Calu3 (cell line): ENCODE measurements at regions not wholly inside any gene's neighbourhood (a gene's known extent, or its start where the extent isn't known, plus 50 kb on each side); places are given as distances from the start of the nearest gene placed in this dataset.

Experiments used
- BruUV-seq: library from RNA; stranded (reverse); fragments of 400-500 nt; replicated peaks from 2 replicates; lab custom pipeline; 2021; lab: Mats Ljungman, UMichigan
- CTCF ChIA-PET: fragments of 300-600 bp; sonication (Branson Sonifier 250); formaldehyde crosslinking; loops from one replicate; lab custom pipeline; 2022; ENCODE audit warnings: antibody characterized with exemption; lab: Charles Lee
- DNase-seq: peaks from one replicate; pipeline ENCODE4 v3.0.0; 2022
- H3K27ac Mint-ChIP-seq: one replicate; pipeline ENCODE4 v1.8.0; 2022; ENCODE audit warnings: mixed read lengths; ENCODE audit not compliant: unreplicated experiment
- H3K27me3 Mint-ChIP-seq: one replicate; pipeline ENCODE4 v1.8.0; 2022; ENCODE audit warnings: mixed read lengths; ENCODE audit not compliant: unreplicated experiment
- H3K36me3 Mint-ChIP-seq: one replicate; pipeline ENCODE4 v1.8.0; 2022; ENCODE audit warnings: mild to moderate bottlenecking, moderate library complexity, mixed read lengths; ENCODE audit not compliant: insufficient read depth, unreplicated experiment
- H3K4me1 Mint-ChIP-seq: one replicate; pipeline ENCODE4 v1.8.0; 2022; ENCODE audit warnings: mild to moderate bottlenecking, low read depth, mixed read lengths; ENCODE audit not compliant: unreplicated experiment
- H3K4me3 Mint-ChIP-seq: one replicate; pipeline ENCODE4 v1.8.0; 2022; ENCODE audit warnings: mild to moderate bottlenecking, low read depth, moderate library complexity, mixed read lengths; ENCODE audit not compliant: unreplicated experiment
- H3K9me3 Mint-ChIP-seq: one replicate; pipeline ENCODE4 v1.8.0; 2022; ENCODE audit warnings: low read depth, mixed read lengths; ENCODE audit not compliant: unreplicated experiment
- CTCF ChIP-seq: fragments of 200-600 bp; IDR thresholded peaks from one replicate; pipeline ENCODE4 v1.8.0; 2022; ENCODE audit warnings: antibody characterized with exemption; ENCODE audit not compliant: unreplicated experiment
- intact Hi-C: fragments of 100-400 bp; cut with micrococcal nuclease; formaldehyde crosslinking; loops from one replicate; pipeline ENCODE4 v1.10.0; 2022; ENCODE audit not compliant: unreplicated experiment

DNA sequence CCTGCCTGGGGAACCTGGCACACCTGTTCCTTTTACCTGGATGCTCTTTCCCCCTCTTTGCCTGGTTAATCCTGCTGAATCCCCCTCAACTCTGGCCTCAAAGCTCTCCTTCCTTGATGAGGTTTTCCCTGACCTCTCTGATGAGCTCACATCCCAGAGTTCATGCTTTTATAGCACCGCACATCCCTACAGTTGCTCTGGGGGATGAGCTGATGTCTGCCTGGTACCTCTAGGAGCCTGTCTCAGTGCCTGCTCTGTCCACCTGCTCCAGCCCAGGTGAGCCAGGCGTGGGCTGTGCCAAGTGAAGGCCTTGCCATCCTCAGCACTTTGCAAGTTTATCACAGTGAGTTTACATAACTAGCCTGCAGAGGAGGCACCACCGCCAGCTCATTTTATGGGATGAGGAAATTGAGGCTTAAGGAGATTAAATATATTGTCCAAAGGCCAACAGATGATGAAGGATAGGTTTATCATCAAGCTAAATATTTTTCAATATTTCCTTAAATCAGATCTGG is 58.6 kb upstream of the TMPRSS2 start:
- BruUV-seq = no TSS peak
- Mint-ChIP-seq H3K4me1 (peaks cover 29% of the 10 kb centered on the region), H3K27me3 (peaks cover 15% of the 10 kb centered on the region), H3K36me3 (peaks cover 9% of the 10 kb centered on the region), H3K27ac (no peak overlapping the region), H3K4me3 (no peak overlapping the region), H3K9me3 (peaks cover 3% of the 10 kb centered on the region)
- DNase-seq = no peak
- TF ChIP-seq CTCF = no peak
- intact Hi-C loops = loop anchor here (10.0 kb wide), 1 partner anchor 62 kb away; the partner anchor contains the start of gene TMPRSS2
- CTCF ChIA-PET = interaction anchor here (1.3 kb wide), 1 partner anchor 14 kb away, joined by 4 read pairs; no protein-coding TSS in a partner anchor

DNA sequence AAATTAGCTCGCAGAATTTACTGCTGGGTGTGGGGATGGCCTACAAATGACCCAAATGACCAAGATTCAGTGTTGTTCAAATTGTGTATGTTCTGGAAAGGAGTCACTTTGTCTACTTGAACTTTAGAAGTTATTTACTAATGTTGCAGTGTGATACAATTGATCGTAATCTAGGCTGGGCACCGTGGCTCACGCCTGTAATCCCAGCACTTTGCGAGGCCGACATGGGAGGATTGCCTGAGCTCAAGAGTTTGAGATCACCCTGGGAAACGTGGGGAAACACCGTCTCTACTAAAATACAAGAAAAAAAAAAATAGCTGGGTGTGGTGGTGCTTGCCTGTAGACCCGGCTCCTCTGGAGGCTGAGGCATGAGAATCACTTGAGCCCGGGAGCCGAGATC is 57.6 kb upstream of the TMPRSS2 start:
- H3K27ac Mint-ChIP-seq = peak overlapping the region; percentile 75

GRCh38 chr21:41564871-41565274 is 56.9 kb upstream of the TMPRSS2 start:
- intact Hi-C loops = loop anchor here (10.0 kb wide), 1 partner anchor 60 kb away; the partner anchor contains the start of gene TMPRSS2
- CTCF ChIA-PET = interaction anchor here (0.8 kb wide), 1 partner anchor 52 kb away, joined by 4 read pairs; no protein-coding TSS in a partner anchor
- Mint-ChIP-seq H3K4me1 (peaks cover 40% of the 10 kb centered on the region), H3K4me3 (peak overlapping the region; percentile 3), H3K36me3 (peaks cover 9% of the 10 kb centered on the region), H3K27me3 (peaks cover 15% of the 10 kb centered on the region), H3K27ac (peak overlapping the region; percentile 75), H3K9me3 (peaks cover 3% of the 10 kb centered on the region)
- no TSS peak for BruUV-seq
- no peak for TF ChIP-seq CTCF
- DNase-seq = peak; percentile 35

More for the DNA sequence above, 57.6 kb upstream of the TMPRSS2 start:
- H3K4me3 Mint-ChIP-seq = peak overlapping the region; percentile 3
- no peak for DNase-seq
- peaks cover 3% of the 10 kb centered on the region for H3K9me3 Mint-ChIP-seq
- TF ChIP-seq CTCF = no peak
- peaks cover 34% of the 10 kb centered on the region for H3K4me1 Mint-ChIP-seq
- CTCF ChIA-PET = interaction anchor here (0.8 kb wide), 1 partner anchor 53 kb away, joined by 4 read pairs; no protein-coding TSS in a partner anchor
- peaks cover 9% of the 10 kb centered on the region for H3K36me3 Mint-ChIP-seq
- peaks cover 15% of the 10 kb centered on the region for H3K27me3 Mint-ChIP-seq
- intact Hi-C loops = loop anchor here (10.0 kb wide), 1 partner anchor 61 kb away; the partner anchor contains the start of gene TMPRSS2
- BruUV-seq = no TSS peak

- CTCF ChIA-PET = interaction anchor here (0.7 kb wide), 1 partner anchor 26 kb away, joined by 3 read pairs; no protein-coding TSS in a partner anchor
- peaks cover 9% of the 10 kb centered on the region for H3K36me3 Mint-ChIP-seq
- no peaks in the 10 kb centered on the region for H3K27me3 Mint-ChIP-seq
- intact Hi-C loops = loop anchor here (10.0 kb wide), 1 partner anchor 58 kb away; the partner anchor contains the start of gene TMPRSS2
- peaks cover 3% of the 10 kb centered on the region for H3K9me3 Mint-ChIP-seq
- H3K27ac Mint-ChIP-seq = peak overlapping the region; percentile 66
- peak; percentile 65 for DNase-seq
- no peak overlapping the region for H3K4me3 Mint-ChIP-seq
- peaks cover 46% of the 10 kb centered on the region for H3K4me1 Mint-ChIP-seq
- BruUV-seq = no TSS peak
- no peak for TF ChIP-seq CTCF
Observed at GRCh38 chr21:41562101-41563000, 54.4 kb upstream of the TMPRSS2 start.
